Skin of body (tissue), 1 donor: ENCODE measurements at regions not wholly inside any gene's neighbourhood (a gene's known extent, or its start where the extent isn't known, plus 50 kb on each side); places are given as distances from the start of the nearest gene placed in this dataset.
"Not testable (repeated sequence)": the region's sequence is repeated elsewhere in the genome, so short reads cannot be mapped to it uniquely, and the experiment has no call there.

ENCODE experiments used
- DNase-seq: peaks from one replicate; lab custom pipeline; 2025; lab: John Stamatoyannopoulos, UW

- no peak for DNase-seq
These were observed 884.4 kb upstream of the SORCS1 start for GRCh38 chr10:108048898-108049297.

- no peak for DNase-seq
These were observed 875.5 kb upstream of the SORCS1 start for GRCh38 chr10:108039821-108040584.

- no peak for DNase-seq
These were observed 872.6 kb upstream of the SORCS1 start for GRCh38 chr10:108037061-108037460.

- no peak for DNase-seq
These were observed 871.8 kb upstream of the SORCS1 start for GRCh38 chr10:108036265-108036664.

- DNase-seq, result no peak
These were observed 870.3 kb upstream of the SORCS1 start for GRCh38 chr10:108034829-108035228.

DNA sequence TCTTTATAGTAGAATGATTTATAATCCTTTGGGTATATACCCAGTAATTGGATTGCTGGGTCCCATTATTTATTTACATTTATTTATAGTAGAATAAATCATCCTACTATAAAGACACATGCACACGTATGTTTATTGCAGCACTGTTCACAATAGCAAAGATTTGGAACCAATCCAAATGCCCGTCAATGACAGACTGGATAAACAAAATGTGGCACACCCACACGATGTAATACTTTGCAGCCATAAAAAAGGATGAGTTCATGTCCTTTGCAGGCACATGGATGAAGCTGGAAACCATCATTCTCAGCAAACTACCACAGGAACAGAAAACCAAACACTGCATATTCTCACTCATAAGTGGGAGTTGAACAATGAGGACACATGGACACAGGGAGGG is 869.0 kb upstream of the SORCS1 start:
- not testable (repeated sequence) for DNase-seq

DNA sequence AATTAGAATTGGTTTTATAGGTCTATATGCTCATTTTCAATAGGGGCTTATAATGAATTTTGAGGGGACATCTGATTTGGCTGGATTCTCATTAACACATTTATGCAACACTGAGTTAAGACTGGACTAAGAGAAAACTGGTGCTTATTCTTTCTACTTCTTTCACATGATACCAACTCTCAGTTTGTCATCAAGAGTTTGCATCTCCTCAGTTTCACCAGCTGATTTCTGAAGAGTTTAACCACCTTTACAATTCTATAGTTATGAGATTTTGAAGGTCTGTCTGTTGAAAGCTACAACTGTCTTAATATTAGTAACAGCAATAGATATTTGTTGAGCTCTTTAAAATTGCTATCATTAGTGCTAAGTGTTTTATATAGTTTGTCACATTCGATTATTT is 867.0 kb upstream of the SORCS1 start:
- DNase-seq, result no peak

GRCh38 chr10:108014902-108015177 is 850.3 kb upstream of the SORCS1 start:
- DNase-seq, result no peak

DNA sequence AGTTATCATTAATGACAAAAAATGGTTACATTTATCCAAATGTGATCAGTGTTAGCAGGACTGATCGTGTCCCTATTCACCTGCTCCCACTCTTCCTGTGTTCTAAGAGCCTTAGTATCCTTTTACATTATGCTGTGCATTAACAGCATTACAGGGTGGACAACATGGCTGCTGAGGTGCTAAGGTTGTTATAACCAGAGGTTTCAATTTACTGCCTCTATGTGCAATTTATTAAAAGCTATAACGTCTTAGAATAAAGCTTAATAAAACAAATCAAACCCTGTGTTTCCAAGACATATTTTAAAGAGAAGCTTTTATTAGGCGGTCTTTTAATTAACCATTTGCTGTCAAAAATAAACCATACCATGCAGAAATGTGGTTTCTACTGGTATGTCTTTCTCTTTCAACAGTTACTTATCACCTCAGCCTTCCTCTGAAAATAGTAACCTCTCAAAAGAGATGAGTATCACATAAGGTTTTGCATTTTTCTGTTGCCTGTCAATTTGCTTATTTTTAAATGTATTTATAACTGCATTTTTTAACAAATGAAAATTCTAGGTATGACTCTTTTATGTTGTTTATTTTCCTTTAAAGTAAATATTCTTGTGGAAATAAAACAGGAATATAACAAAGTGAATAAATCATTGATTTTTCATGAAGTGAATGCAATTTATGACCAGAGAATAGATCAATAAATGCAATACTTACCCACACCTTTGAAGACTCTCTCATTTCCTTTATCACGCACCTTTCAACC is 849.8 kb upstream of the SORCS1 start:
- DNase-seq, result no peak

DNA sequence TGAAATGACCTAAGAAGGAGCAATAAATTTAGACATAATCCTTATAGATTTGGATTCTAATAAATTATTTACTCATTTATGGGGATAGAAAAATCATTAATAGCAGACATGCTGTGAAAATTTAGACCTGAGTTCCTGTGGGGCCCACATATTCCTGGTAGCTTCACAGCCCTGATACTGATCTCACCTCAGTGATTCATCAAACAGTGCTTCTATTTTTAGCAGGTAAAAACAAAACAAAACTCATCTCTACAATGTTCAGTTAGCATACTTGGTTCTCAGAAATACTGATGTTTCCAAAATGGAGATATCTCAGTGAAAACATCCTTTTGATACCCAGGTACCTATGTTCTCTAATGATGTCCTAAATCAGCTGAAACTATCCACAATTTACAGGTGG is 841.1 kb upstream of the SORCS1 start:
- no peak for DNase-seq

GRCh38 chr10:108003576-108003975 is 839.1 kb upstream of the SORCS1 start:
- DNase-seq, result no peak

DNA sequence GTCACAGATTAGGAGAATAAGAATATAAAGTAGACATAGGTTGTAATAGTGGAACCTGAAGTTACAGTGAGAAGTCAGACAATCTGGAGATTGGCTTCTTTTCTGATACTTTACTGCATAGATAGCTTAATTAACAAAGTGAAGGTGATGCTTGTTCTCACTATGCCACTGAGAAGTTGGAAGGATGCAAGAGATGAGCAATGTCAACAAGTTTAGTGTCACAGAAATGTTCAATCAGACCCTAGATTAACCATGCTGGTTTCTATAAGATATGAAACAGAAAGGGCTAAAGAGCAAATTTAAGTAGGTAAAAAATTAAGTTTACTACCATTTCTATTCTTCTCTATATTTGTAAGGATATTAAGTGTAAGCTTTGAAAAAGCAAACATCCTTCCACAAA is 838.6 kb upstream of the SORCS1 start:
- DNase-seq, result no peak

DNA sequence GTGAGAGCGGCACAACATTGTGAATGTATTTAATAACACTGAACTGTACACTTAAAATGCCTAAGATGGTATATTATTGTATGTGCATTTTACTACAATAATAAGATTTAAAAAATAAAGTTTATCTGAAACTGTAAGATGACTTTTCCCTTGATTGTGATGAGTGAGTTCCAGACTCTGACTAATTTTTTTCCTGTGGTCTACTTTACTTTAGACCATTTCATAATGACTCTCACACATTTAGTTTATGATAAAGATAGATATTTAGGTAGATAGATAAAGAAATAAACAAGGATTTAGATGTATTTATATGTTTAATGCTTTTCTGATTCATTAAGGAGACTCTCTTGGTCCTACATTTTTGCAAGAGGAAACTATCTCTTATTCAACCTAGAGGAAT is 835.9 kb upstream of the SORCS1 start:
- no peak for DNase-seq

- no peak for DNase-seq
These were observed 830.2 kb upstream of the SORCS1 start for GRCh38 chr10:107994621-107995270.

DNA sequence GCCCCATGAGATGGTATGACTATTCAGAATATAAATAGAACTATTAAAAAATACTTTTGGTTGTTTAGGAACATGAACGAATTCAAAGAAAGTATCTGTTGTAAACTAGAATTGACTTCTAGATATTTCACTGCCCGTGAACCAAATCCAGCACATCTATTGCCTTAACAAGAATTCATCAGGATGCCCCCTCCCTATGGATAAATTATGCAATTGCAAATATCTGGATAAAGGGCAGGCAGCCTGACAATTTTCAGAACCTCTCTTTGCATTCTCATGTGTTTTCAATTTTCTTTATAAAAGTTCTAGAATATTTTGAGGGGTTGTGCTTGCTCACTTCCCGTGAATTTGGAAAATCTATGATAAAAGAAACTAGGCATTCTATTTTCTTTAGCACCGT is 822.1 kb upstream of the SORCS1 start:
- DNase-seq, result no peak

DNA sequence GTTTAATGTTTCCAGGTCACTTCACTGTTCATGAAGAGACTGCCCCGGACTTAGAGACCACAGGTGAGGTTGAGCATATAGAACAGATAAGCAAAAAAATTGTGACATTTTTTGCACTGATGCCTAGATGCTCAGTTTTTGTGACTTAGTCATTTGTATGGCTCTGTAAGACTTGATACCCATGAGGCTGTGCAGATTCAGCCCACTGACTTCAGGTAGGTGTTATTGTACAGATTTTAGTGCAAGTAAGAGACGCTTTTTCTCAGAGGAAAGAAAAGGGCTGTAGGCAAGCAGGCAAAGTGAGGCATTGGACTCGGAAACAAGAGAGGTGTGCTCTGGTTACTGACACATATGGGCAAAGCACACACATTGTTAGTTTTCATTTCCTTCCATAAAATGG is 820.1 kb upstream of the SORCS1 start:
- DNase-seq, result no peak

DNA sequence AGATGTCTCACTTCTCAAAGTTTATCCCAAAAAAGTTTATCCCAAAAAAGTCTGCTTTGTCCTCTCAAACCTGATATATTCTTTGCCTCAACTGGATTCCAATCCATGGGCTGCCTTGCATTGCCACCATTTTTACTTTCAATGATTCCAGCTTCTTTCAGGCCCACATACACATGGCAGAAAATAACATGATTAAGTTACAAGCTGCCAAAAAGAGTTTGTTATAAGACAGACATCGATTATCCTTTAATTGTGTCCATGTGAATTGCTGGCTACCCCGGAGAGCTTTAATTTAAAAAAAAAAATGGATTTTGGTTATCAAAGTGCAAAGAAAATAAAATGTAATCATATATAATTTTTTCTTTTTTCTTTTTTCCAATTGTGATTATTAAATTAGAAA is 819.6 kb upstream of the SORCS1 start:
- no peak for DNase-seq

DNA sequence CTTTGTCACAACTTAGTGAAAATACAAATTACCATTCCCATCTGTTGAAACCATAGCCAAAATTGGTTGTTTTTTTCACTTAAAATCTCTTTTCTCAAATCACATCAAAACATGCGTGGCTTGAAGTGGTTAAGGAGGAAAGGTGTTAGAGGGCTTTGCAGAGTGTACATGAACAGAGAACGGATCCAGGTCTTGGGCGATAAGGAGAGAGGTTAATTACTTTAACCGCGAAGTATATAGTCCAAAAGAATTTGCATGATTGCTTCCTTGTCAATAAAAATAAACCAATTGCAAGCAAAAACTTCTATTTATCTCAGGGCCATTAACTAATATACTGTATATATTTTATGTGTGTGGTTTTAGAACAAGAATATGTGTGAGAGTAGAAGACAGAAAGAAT is 813.9 kb upstream of the SORCS1 start:
- no peak for DNase-seq

- DNase-seq, result no peak
These were observed 807.5 kb upstream of the SORCS1 start for GRCh38 chr10:107971973-107972372.

- DNase-seq, result no peak
These were observed 806.9 kb upstream of the SORCS1 start for GRCh38 chr10:107971411-107971810.

DNA sequence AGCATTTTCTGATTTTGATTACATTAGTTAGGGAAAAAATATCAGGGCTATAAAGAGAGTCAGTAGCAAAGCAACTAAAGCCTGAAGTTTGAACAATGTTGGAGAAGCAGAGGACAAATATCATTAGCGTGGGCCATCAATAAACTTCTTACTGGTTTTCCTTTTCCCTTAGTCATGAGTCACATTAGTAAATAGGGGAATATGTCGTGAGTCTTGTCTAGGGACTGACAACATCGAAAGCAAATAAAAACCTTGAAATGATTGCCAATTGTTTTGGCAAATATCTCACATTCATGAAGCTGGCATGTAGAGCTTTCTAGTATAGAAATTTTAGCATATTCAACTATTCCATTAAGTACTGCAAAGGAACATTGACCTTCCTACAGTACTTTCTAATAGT is 806.0 kb upstream of the SORCS1 start:
- no peak for DNase-seq

DNA sequence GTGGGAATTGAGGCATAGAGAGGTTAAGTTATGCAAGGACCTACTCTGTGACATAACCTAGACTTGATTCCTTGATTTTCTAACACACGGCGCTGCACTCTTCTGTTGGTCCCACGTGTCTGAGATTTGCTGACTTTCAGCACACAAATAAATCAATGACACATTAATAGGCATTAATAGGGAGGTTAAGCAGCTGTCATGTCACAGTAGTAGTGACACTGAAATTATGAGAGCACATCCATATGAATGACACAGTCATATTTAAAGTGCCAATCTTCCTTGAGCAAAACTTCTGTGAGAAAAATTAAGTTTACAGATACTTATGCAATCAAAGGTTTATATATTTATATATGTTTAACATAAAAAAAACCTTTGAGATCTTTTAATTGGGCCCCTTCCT is 805.4 kb upstream of the SORCS1 start:
- DNase-seq, result no peak

GRCh38 chr10:107966826-107967225 is 802.3 kb upstream of the SORCS1 start:
- no peak for DNase-seq
